Astrocyte (in vitro differentiated cells and primary cell): ENCODE measurements at regions not wholly inside any gene's neighbourhood (a gene's known extent, or its start where the extent isn't known, plus 50 kb on each side); places are given as distances from the start of the nearest gene placed in this dataset.

ENCODE experiments used
- EZH2 ChIP-seq: IDR thresholded peaks from 2 replicates; pipeline ENCODE4 v1.6.1; 2012; ENCODE audit warnings: mild to moderate bottlenecking, low read length, inconsistent platforms; ENCODE audit not compliant: insufficient read depth
- TF ChIP-seq, protein P1 (sequence below): IDR thresholded peaks from 2 replicates; pipeline ENCODE4 v1.5.1; 2011; ENCODE audit warnings: low read depth, mild to moderate bottlenecking, inconsistent platforms, low read length, moderate library complexity; ENCODE audit not compliant: insufficient read depth

DNA sequence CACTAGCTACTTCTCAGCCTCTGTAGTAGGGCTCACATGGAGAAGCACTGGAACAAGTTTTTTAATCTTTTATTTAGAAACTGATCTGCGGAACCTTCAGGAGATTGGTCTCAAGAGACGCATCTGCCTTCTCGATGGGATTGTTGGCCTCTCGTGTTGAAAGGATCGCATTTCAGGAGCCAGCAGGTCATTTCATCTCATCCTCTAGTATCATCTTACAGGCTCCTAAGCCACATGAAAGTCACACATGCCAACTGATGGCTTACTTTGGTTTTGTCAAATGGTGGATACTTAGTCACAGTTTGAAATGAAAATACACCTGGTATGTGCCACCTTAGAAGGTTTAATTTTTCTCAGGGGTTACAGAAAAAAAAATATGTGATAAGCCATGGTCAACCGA lies 1703.6 kb downstream of the EFNB2 start:
- TF ChIP-seq, protein P1, sequence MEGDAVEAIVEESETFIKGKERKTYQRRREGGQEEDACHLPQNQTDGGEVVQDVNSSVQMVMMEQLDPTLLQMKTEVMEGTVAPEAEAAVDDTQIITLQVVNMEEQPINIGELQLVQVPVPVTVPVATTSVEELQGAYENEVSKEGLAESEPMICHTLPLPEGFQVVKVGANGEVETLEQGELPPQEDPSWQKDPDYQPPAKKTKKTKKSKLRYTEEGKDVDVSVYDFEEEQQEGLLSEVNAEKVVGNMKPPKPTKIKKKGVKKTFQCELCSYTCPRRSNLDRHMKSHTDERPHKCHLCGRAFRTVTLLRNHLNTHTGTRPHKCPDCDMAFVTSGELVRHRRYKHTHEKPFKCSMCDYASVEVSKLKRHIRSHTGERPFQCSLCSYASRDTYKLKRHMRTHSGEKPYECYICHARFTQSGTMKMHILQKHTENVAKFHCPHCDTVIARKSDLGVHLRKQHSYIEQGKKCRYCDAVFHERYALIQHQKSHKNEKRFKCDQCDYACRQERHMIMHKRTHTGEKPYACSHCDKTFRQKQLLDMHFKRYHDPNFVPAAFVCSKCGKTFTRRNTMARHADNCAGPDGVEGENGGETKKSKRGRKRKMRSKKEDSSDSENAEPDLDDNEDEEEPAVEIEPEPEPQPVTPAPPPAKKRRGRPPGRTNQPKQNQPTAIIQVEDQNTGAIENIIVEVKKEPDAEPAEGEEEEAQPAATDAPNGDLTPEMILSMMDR, result no peak
- TF ChIP-seq EZH2, result no peak
